ENCODE measurements at regions not wholly inside any gene's neighbourhood (a gene's known extent, or its start where the extent isn't known, plus 50 kb on each side); places are given as distances from the start of the nearest gene placed in this dataset.

GRCh38 chr19:23596872-23597271, 90.1 kb downstream of the ZNF675 start:
- TF ChIP-seq POLR2A (IDR thresholded peaks at IDR 0.05): no peak
- no peak for TF ChIP-seq CTCF (IDR thresholded peaks at IDR 0.05)
